NCI-H82 (cell line): ENCODE measurements at regions not wholly inside any gene's neighbourhood (a gene's known extent, or its start where the extent isn't known, plus 50 kb on each side); places are given as distances from the start of the nearest gene placed in this dataset.
"Not testable (repeated sequence)": the region's sequence is repeated elsewhere in the genome, so short reads cannot be mapped to it uniquely, and the experiment has no call there.

Experiments
- DNase-seq: peaks from one replicate; lab custom pipeline; 2025; lab: John Stamatoyannopoulos, UW

DNA sequence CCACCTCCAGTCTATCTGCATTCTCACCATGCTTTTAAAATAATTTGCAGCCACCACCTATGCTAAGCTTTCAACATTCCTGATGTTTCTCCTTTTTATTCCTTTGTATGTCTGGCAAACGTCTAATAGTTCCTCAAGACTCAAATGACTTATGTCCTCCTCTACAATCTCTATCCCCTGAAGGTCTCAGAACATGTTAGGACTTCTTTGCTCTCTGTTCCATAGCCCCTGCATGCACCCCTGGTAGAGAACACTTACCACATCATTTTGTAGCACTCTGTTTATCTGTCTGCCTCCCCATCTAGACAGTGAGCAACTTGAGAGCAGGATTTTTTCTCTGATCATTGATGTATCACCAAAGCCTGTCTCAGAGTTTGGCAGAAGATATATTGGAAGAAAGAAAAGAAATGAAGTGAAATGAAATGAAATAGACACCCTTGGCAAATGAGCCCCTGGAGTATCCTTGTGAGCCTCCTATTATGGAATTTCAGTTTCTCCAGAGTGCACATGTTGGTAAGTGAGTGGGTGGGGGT lies 1231.2 kb upstream of the FLRT2 start:
- no peak for DNase-seq

DNA sequence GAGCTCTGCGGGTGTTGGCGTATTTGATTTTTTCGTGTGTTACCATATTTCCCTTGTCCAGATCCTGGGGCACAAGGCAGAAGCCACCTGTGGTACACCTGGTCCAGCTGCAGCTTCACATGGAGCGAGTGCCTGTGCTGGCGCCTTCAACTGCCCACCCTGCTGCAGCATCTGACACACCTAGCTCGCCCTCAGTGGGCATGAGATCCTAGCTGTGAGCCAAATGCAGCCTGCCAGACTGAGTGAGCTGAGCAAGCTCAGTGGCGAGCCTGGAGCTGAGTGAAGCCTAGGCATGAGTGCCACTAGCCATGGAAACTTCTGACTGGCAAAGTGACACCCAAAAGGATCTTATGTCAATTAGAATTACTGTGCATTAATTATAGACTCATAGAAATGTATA lies 1226.8 kb upstream of the FLRT2 start:
- DNase-seq: no peak

DNA sequence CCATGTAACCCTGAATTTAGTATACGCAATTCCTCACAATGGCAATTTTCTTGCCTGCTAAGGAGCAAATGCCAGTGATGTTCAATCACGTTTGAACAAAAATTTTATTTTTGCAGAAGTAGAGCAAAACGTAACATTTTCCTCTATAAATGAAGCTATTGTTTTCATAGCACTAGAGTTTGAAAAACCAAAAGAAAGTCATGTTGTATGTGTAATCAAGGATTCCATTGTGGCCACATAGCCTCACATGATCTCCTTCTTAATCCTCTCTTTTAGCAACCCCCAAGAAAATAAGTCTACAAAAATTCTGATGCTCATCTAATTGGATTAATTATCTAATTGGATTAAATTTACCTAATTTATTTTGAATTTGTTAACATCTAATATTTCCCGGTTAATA lies 1217.4 kb upstream of the FLRT2 start:
- DNase-seq: peak; percentile 2

DNA sequence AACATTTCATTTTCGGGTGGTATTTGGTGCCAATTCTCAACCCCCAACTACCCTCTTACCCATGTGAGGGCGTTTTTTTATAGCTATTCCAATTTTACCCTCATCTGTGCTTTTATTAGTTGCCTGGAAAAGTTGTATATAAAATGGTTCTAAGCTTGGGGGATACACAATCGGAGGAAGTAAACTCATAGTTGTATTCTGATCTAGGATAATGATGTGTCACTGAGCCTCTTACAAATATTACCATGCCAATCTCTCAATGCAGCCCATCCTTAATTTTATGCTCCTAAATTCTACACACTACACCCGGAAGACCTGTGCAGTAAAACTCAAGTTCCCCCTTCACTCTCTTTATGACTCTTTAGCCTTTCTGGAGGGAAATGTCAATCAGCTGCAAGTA lies 1206.5 kb upstream of the FLRT2 start:
- DNase-seq: no peak

DNA sequence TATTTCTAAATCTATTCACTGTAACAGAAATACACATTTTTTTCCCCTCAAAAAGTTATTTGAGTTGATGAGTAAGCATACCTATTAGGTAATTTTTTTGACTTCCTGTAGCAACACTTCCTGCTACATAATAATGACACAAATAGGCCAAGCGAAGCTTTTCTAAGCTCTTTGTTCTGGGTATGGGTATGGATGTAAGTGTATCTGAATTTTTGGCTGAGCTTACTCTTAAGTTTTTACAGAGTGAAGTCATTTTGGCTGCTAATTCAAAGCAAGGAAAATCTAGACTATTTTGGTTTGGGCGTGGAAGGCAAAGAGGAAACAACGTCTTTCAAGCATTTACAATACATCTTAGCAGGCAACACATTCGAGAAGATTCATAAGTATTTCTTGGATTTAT lies 1206.0 kb upstream of the FLRT2 start:
- DNase-seq: no peak

DNA sequence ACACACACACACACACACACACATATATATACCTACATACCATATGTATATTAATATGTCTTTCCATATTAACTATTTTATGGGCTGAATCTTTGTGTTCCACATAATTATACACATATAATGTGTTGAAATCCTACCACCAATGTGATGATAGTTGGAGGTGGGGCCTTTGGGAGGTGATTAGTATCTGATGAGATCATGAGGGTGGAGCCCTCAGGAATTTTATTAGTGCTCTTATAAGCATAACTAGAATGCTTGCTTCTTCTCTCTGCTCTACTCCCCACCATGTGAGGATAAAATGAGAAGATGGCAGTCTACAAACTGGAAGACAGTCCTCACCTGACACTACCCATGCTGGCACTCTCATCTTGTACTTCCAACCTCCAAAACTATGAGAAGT lies 1193.5 kb upstream of the FLRT2 start:
- DNase-seq: no peak

DNA sequence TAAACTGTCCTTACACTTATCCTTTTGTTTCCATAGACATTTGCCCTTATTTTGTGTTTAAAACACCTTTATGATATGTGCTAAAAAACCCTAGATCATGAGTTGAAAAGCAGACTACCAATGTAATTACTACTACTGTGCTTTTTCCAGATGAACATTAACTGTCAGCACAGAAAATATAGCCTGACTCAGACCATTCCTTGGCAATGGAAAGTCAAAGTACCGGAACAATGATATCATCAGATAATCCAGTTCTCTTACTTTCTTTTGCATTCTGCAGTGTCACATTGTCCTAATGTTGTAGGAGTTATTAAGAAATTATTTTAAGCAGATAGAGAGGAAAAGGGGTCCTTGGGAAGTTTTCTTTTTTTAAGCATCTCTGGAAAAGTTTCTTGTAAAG lies 1189.0 kb upstream of the FLRT2 start:
- no peak for DNase-seq

DNA sequence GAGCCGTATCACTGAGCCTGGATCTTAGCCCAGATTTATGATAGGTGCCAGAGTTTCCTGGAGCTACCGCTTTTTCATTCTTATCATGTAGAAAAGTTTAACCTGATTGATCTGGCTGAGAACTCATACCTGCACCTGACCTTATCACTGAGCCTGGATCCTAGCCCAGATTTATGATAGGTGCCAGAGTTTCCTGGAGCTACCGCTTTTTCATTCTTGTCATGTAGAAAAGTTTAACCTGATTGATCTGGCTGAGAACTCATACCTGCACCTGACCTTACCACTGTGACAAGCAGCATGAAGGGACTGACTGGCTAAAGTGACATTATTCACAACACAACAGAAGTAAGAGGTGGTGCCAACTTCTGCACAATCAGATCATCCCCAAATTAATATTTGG lies 1188.1 kb upstream of the FLRT2 start:
- not testable (repeated sequence) for DNase-seq

DNA sequence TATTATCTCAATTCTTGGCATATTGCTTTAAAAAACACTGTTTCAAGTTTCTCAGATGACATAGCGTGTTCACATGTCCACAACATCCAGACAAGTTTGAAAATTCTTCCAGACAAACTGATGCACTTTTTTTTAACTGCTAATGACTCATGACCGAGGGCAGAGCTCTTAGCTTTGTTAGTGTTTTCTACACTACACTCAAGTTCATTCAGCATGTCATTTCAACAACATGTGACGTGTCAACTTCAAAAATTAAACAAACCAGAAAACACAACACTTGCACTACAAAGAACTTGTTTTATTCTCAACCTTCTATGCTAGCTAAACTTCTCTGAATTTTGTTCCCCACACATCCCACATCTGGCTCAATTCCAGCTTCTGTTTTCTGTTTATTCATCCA lies 1186.3 kb upstream of the FLRT2 start:
- DNase-seq: no peak

DNA sequence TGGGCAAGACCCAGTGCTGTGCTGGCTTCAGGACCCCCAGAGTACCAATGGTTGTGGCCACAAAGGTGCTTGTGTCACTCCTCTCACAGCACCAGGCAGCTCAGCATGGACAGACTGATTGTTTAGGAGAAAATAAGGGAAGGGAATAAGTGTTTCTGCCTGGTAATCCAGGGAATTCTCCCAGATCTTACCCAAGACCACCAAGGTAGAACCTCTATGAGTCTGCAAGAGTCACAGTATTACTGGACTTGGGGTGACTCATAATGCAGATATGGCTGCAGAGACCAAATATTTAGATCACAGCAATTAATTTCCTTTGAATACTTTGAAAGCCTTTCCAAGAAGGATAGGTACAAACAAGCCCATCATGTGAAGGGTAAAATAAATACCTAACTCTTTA lies 1178.3 kb upstream of the FLRT2 start:
- no peak for DNase-seq

DNA sequence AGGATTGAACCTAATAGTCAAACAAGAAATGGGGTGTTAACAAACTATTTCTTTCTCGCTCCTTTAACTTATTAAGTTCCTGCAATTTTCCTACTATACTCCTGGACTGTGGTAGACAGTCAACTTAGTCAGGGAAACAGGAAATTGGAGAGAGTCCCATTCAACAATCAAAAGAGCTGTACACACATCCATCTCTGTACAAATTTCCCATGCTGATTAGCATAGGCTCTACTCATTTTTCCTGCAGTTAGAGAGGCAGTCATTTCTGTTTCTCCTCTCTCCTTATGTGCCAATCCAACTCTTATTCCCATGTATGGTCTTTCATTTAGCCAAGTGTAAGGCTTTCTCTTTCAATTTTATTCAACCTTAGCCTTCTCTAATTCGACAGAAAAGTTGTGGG lies 1168.5 kb upstream of the FLRT2 start:
- DNase-seq: peak; percentile 0

DNA sequence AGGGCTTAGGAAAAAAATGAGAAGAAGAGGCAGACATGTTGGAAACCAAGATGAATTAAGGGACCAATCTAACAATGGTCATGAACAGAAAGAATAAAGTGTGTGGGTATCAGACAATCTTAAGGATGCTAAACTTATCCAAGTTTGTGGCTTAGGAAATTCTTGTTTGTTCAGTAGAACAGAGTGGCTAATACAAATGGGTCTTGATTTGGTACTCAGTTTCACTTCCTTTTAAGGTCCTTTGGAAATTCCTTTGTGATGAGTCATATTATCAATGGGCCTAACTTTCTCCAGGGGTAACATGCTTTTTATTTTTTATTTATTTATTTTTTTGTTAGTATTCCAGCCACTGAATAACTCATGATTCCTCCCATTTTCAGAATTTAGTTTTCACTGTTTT lies 1154.7 kb upstream of the FLRT2 start:
- no peak for DNase-seq

DNA sequence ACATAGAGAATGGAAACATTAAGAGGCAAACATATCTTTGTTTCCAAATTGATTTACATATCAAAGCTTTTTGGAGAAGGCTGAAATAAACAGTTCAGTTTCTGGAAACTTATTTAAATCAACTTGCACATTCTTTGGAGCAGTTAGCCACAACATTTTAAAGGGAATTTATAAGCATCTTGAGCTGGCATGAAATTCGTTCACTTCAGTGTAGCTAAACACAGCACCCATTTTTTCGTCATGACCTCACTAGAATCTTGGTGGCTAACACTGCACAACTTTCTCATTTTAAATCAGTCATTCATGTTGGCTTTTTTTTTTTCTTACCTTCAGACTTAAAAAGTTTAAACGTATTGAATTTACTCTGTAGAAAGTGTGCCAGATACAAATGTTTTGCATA lies 1139.9 kb upstream of the FLRT2 start:
- DNase-seq: no peak

DNA sequence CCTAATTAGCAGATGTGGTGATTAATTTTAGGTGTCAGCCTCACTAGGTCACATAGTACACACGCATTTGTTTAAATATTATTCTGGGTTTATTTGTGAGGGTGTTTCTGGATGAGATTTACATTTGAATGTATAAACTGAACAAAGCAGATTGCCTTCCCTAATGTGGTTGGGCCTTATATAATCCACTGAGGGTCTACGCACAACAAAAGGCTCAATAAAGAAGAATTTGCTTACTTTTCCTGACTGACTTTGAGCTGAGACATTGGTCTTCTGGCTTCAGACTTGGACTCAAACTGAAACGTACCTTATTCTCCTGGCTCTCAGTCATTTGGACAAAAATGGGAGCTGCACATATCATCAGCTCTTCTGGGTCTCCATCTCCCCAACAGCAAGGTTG lies 1132.3 kb upstream of the FLRT2 start:
- no peak for DNase-seq

DNA sequence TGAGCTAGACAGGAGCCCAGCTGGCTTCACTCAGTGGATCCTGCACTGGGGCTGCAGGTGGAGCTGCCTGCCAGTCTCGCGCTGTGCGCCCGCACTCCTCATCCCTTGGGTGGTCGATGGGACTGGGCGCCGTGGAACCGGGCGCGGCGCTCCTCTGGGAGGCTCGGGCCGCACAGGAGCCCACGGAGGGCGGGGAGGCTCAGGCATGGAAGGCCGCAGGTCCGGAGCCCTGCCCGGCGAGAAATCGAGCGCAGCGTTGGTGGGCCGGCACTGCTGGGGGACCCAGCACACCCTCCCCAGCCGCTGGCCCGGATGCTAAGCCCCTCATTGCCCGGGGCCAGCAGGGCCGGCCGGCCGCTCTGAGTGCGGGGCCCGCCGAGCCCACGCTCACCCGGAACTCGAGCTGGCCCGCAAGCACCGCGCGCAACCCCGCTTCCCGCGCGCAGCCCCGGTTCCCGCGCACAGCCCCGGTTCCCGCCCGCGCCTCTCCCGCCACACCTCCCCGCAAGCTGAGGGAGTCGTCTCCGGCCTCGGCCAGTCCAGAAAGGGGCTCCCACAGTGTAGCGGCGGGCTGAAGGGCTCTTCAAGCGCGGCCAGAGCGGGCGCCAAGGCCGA lies 1130.5 kb upstream of the FLRT2 start:
- no peak for DNase-seq

DNA sequence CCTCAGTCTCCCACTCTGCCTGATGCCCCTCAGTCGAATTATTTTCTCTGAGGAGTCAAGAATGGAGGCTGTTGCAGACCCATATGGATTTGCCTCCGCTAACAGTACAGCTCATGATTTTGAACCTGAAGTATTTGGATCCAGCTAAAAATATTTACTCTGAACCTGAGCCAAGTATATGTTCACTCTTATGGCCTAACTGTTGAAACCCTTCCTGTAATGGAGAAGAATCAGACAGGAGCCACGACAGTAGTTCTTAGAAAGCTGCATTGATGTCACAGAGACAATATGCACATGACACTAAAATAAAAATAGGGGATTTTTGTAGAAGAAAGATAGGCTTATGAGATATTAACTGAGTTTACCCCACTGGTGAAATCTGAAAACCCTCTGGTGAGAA lies 1128.3 kb upstream of the FLRT2 start:
- DNase-seq: no peak

DNA sequence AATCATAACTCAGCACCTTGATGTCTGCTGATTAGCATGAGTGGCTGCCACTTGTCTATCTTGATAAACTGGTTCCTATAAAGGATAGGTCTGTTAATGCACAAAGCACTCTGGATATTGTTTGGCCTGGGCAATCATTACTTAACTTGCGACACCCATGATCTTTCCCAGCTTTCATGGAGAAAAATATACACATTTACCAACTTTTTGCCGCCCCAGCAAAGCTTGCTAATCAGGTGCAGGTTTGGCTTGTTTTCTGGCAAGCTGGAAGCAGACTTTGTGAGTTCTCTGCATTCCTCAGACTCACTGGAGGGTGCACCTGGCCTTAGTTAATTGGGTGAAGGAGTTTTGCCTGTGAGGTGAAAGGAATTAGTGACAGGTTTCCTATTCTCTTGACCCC lies 1126.4 kb upstream of the FLRT2 start:
- DNase-seq: no peak

DNA sequence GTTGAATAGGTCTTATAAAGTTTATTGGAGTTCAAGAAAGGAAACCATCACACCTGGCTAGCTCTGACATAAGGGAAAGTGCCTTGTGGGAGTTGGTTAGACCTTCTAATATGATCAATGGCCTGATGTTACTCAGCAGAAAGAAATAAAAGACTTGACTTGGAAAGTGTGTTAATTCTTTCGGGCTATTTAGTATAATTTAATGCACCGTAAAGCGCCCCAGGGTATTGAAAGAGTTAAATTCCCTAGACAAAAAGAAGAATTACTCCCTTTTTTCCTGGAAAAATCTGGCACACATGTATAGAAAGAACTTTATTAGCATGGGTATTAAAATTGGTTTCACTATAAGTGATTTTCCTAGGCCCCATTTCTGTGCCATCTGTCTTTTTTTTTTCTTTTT lies 1125.7 kb upstream of the FLRT2 start:
- DNase-seq: no peak

DNA sequence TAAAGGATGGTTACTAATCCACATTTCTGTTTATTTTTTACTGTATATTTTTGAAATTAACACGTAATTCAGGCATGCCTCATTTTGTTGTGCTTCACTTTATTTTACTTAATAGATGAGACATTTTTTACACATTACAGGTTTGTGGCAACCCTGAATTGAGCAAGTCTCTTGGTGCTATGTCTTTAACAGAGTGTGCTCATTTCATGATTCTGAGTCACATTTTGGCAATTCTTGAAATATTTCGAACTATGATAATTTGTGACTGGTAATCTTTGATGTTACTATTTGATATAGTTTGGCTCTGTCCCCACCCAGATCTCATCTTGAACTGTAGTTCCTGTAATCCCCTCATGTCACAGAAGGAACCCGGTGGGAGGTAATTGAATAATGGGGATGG lies 1120.5 kb upstream of the FLRT2 start:
- peak; percentile 2 for DNase-seq

DNA sequence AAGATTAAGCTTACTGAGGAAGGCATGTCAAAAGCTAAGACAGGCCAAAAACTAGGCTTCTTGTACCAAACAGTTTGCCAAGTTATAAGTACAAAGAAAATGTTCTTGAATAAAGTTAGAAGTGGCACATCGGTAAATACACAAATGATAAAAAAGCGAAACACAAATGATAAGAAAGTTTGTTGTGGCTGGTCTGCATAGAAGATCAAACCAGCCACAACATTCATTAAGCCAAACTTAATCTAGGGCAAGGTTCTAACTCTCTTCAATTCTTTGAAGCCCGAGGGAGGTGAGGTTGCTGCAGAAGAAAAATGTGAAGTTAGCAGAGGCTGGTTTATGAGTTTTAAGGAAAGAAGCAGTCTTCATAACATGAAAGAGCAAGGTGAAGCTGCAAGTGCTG lies 1119.6 kb upstream of the FLRT2 start:
- no peak for DNase-seq

DNA sequence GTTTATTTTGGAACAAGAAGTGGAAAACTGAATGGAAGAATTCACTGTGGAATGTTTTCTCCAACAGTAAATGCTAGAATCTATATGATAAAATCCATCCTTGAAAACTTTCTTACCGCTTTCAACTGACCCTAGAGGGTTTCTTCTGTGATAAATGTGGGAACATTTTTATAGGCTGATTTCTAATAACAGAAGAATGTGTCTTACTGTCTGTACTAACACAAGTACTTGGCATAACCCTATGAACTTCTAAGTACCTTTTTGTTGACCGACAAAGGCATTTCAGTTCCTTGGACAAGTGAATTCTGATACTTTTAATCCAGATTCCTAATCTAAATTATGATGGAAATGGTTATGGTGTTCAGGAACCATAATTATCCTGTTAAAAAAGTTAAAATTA lies 1109.7 kb upstream of the FLRT2 start:
- no peak for DNase-seq

DNA sequence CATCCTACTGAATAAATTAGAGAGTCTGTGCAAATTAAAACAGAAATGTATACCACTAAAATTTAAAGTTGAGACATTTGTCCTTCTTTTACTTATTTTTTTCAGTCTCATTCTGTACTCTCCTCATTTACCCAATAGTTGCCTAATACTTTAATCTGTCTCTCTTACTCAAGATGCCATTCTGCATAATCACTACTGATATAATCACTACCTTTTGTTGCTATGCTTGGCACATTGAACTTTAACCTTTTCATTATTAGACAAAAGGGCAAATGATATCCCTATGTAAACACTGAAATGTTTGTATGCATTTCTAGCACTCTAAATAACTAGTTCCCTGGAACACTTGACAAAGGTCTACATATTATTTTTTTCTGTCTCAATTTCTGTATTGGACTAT lies 1108.3 kb upstream of the FLRT2 start:
- no peak for DNase-seq

DNA sequence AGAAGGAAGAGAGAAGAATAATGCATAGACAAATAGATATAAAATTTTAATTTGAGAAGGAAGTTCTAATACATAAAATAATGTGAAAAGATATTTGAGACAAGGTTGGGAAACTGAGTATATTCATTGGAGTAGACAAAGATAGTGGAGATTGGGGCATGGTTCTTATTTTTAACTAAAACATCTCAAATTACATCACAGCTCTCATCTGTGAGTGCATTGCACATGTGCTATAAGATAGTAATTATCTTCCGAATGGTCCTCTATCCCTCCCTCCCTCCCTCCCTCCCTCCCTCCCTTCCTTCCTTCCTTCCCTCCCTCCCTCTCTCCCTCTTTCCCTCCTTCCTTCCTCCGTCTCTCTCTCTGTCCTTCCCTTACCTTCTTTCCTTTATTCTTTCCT lies 1104.0 kb upstream of the FLRT2 start:
- no peak for DNase-seq

DNA sequence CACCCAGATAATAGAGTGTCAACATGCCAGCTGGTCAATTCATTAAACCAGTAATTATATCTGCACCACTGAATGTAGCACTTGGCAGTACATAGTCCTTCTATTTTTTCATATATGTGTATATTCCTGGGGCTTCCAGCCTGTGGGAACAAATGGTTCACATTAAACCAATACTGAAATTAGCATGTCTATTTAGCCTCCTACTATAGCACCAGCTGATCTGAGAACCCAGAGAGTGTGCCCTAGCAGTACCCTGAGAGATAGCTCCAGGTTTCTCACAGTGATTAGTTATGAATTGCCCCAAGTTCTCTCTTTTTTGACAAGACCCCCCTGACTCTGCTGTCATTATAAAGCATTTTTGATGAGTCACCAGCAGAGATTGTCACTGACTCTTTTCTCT lies 1097.3 kb upstream of the FLRT2 start:
- no peak for DNase-seq

DNA sequence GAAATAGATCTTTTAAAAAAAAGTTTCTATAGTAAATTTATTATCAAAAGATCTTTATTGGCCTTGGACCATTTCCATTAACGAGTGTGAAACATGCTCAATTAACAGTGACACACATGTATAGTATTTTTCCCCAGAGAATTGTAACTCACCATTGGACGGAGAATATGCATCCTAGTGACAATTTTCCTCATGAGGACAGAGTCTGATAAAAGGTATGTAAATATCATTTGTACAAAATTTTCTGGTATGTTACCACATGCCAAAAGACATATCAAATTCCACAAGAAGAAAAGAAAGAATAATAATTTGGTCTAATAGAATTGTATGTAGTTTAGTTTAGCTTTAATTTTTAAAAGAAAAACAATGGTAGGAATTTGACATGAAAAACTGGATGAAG lies 1096.0 kb upstream of the FLRT2 start:
- DNase-seq: no peak
